IMR-90 (cell line): ENCODE measurements at regions not wholly inside any gene's neighbourhood (a gene's known extent, or its start where the extent isn't known, plus 50 kb on each side); places are given as distances from the start of the nearest gene placed in this dataset.

Experiments used
- ATAC-seq: fragments of 200-7000 bp; cut with Tn5 transposase; 2 replicates; pipeline ENCODE4 v1.9.1; 2020; ENCODE audit warnings: low read depth, mild to moderate bottlenecking, moderate library complexity
- BruUV-seq: library from RNA; stranded (reverse); fragments of 400-500 nt; replicated peaks from 2 replicates; lab custom pipeline; 2021; lab: Mats Ljungman, UMichigan
- CTCF ChIA-PET: fragments of 300-600 bp; formaldehyde crosslinking; extraction: SDS; loops from one replicate; lab custom pipeline; 2021; ENCODE audit warnings: antibody characterized with exemption; lab: Yijun Ruan, JAX
- POLR2A ChIA-PET: fragments of 300-600 bp; sonication (Branson Sonifier 250); formaldehyde crosslinking; loops from one replicate; lab custom pipeline; 2022; ENCODE audit warnings: antibody characterized with exemption; ENCODE audit not compliant: unreplicated experiment; lab: Charles Lee
- DNase-seq: peaks from one replicate; pipeline ENCODE4 v3.0.0; 2013
- H2AFZ ChIP-seq: replicated peaks from 2 replicates; pipeline ENCODE3; 2013; ENCODE audit warnings: low read length, mild to moderate bottlenecking; ENCODE audit not compliant: poor library complexity
- H2AK5ac ChIP-seq: 2 replicates; pipeline ENCODE4 v1.6.1; 2013; ENCODE audit warnings: low read depth, low read length, inconsistent platforms
- H2AK9ac ChIP-seq: replicated peaks from 2 replicates; pipeline ENCODE3; 2013; ENCODE audit warnings: mild to moderate bottlenecking, low read depth, low read length, moderate library complexity; ENCODE audit not compliant: poor library complexity
- H2BK120ac ChIP-seq: 2 replicates; pipeline ENCODE4 v1.6.1; 2013; ENCODE audit warnings: low read depth, low read length, inconsistent platforms
- H2BK15ac ChIP-seq: 3 replicates; pipeline ENCODE4 v1.6.1; 2013; ENCODE audit warnings: low read depth, low read length, inconsistent platforms
- H2BK20ac ChIP-seq: 2 replicates; pipeline ENCODE4 v1.6.1; 2013; ENCODE audit warnings: low read depth, mild to moderate bottlenecking, inconsistent platforms, low read length, moderate library complexity
- H2BK5ac ChIP-seq: 2 replicates; pipeline ENCODE4 v1.6.1; 2013; ENCODE audit warnings: mild to moderate bottlenecking, low read depth, low read length, inconsistent platforms; ENCODE audit not compliant: poor library complexity, severe bottlenecking
- H3K14ac ChIP-seq: replicated peaks from 2 replicates; pipeline ENCODE4 v1.6.1; 2013; ENCODE audit warnings: low read depth, low read length, inconsistent platforms
- H3K18ac ChIP-seq: 2 replicates; pipeline ENCODE4 v1.6.1; 2013; ENCODE audit warnings: low read depth, low read length, control low read depth
- H3K23ac ChIP-seq: 2 replicates; pipeline ENCODE4 v1.6.1; 2013; ENCODE audit warnings: low read depth, low read length, inconsistent platforms
- H3K27ac ChIP-seq: 2 replicates; pipeline ENCODE4 v1.5.1; 2013; ENCODE audit warnings: mild to moderate bottlenecking, control low read depth, low read length; ENCODE audit not compliant: insufficient read depth
- H3K27me3 ChIP-seq: 2 replicates; pipeline ENCODE4 v1.6.1; 2013; ENCODE audit warnings: low read length; ENCODE audit not compliant: control insufficient read depth, insufficient read depth
- H3K36me3 ChIP-seq: 2 replicates; pipeline ENCODE4 v1.6.1; 2013; ENCODE audit warnings: low read length, mixed read lengths; ENCODE audit not compliant: control insufficient read depth, insufficient read depth
- H3K4ac ChIP-seq: 2 replicates; pipeline ENCODE4 v1.6.1; 2013; ENCODE audit warnings: low read depth, low read length, inconsistent platforms
- H3K4me1 ChIP-seq: 2 replicates; pipeline ENCODE4 v1.6.1; 2013; ENCODE audit warnings: low read length, mixed read lengths; ENCODE audit not compliant: control insufficient read depth, insufficient read depth
- H3K4me2 ChIP-seq: 2 replicates; pipeline ENCODE4 v1.6.1; 2013; ENCODE audit warnings: low read depth, mild to moderate bottlenecking, control low read depth, low read length, moderate library complexity
- H3K4me3 ChIP-seq: 2 replicates; pipeline ENCODE4 v1.5.1; 2013; ENCODE audit warnings: low read depth, mild to moderate bottlenecking, control low read depth, low read length, moderate library complexity; ENCODE audit not compliant: insufficient read depth
- H3K56ac ChIP-seq: 2 replicates; pipeline ENCODE4 v1.6.1; 2013; ENCODE audit warnings: low read length, inconsistent platforms; ENCODE audit not compliant: insufficient read depth; ENCODE audit errors: extremely low read depth
- H3K79me1 ChIP-seq, 2 experiments: 2 replicates each; pipeline ENCODE4 v1.6.1; 2013; ENCODE audit warnings: low read length in 2 of 2, inconsistent platforms in 1 of 2, low read depth in 1 of 2
- H3K9ac ChIP-seq: 2 replicates; pipeline ENCODE4 v1.6.1; 2013; ENCODE audit warnings: low read depth, low read length, control low read depth
- H3K9me1 ChIP-seq: 2 replicates; pipeline ENCODE4 v1.6.1; 2013; ENCODE audit warnings: low read length, inconsistent platforms; ENCODE audit not compliant: insufficient read depth
- H3K9me3 ChIP-seq: 2 replicates; pipeline ENCODE4 v1.6.1; 2013; ENCODE audit warnings: low read length; ENCODE audit not compliant: control insufficient read depth, insufficient read depth
- H4K20me1 ChIP-seq: 2 replicates; pipeline ENCODE4 v1.6.1; 2013; ENCODE audit warnings: low read length, inconsistent platforms; ENCODE audit not compliant: insufficient read depth
- H4K5ac ChIP-seq: 2 replicates; pipeline ENCODE4 v1.6.1; 2013; ENCODE audit warnings: mild to moderate bottlenecking, low read depth, low read length, control low read depth
- H4K8ac ChIP-seq, 2 experiments: 2 replicates each; pipeline ENCODE4 v1.6.1; 2013; ENCODE audit warnings: low read depth in 2 of 2, low read length in 2 of 2, control low read depth in 1 of 2, inconsistent platforms in 1 of 2
- H4K91ac ChIP-seq: 2 replicates; pipeline ENCODE4 v1.6.1; 2013; ENCODE audit warnings: low read depth, low read length, inconsistent platforms; ENCODE audit not compliant: insufficient read depth
- BHLHE40 ChIP-seq: fragments of 150-350 bp; IDR thresholded peaks from 2 replicates; pipeline ENCODE4 v1.6.1; 2016; ENCODE audit warnings: mild to moderate bottlenecking, low read depth, low read length
- CEBPB ChIP-seq: IDR thresholded peaks from 2 replicates; pipeline ENCODE4 v1.6.1; 2012; ENCODE audit warnings: low read depth, low read length, improper control_type of control experiment
- CHD1 ChIP-seq: IDR thresholded peaks from 2 replicates; pipeline ENCODE4 v1.6.1; 2012; ENCODE audit warnings: low read depth, low read length, improper control_type of control experiment
- CTCF ChIP-seq: conservative IDR thresholded peaks from 2 replicates; pipeline ENCODE4 v1.5.1; 2012; ENCODE audit warnings: mild to moderate bottlenecking, low read depth, low read length, improper control_type of control experiment
- ELK1 ChIP-seq: fragments of 150-350 bp; IDR thresholded peaks from 2 replicates; pipeline ENCODE4 v1.6.1; 2016; ENCODE audit warnings: low read depth, mild to moderate bottlenecking, low read length, moderate library complexity, borderline replicate concordance
- FOS ChIP-seq: fragments of 150-350 bp; IDR thresholded peaks from 2 replicates; pipeline ENCODE4 v1.6.1; 2016; ENCODE audit warnings: low read depth, low read length
- MAFK ChIP-seq: IDR thresholded peaks from 2 replicates; pipeline ENCODE4 v1.6.1; 2012; ENCODE audit warnings: low read depth, low read length, improper control_type of control experiment
- MAZ ChIP-seq: IDR thresholded peaks from 2 replicates; pipeline ENCODE4 v1.6.1; 2012; ENCODE audit warnings: low read depth, mild to moderate bottlenecking, low read length, improper control_type of control experiment, moderate library complexity, borderline replicate concordance
- MXI1 ChIP-seq: IDR thresholded peaks from 2 replicates; pipeline ENCODE4 v1.6.1; 2012; ENCODE audit warnings: low read depth, mild to moderate bottlenecking, low read length, moderate library complexity, borderline replicate concordance
- NFE2L2 ChIP-seq: fragments of 150-350 bp; IDR thresholded peaks from 2 replicates; pipeline ENCODE4 v1.6.1; 2016; ENCODE audit warnings: low read depth, mild to moderate bottlenecking, low read length
- POLR2A ChIP-seq: IDR thresholded peaks from 2 replicates; pipeline ENCODE4 v1.6.1; 2012; ENCODE audit warnings: mild to moderate bottlenecking, low read depth, low read length
- RAD21 ChIP-seq: IDR thresholded peaks from 2 replicates; pipeline ENCODE4 v1.6.1; 2012; ENCODE audit warnings: low read length, improper control_type of control experiment
- RCOR1 ChIP-seq: IDR thresholded peaks from 2 replicates; pipeline ENCODE4 v1.6.1; 2012; ENCODE audit warnings: mild to moderate bottlenecking, low read length, improper control_type of control experiment; ENCODE audit not compliant: insufficient replicate concordance
- RFX5 ChIP-seq: IDR thresholded peaks from 2 replicates; pipeline ENCODE4 v1.8.0; 2012; ENCODE audit warnings: low read depth, mild to moderate bottlenecking, low read length, moderate library complexity
- SMC3 ChIP-seq: fragments of 150-350 bp; IDR thresholded peaks from 2 replicates; pipeline ENCODE4 v1.6.1; 2016; ENCODE audit warnings: low read depth, mild to moderate bottlenecking, antibody characterized with exemption, low read length, moderate library complexity
- USF2 ChIP-seq: fragments of 150-350 bp; IDR thresholded peaks from 2 replicates; pipeline ENCODE4 v1.6.1; 2017; ENCODE audit warnings: mild to moderate bottlenecking, antibody characterized with exemption, low read length, low read depth
- dilution Hi-C: fragments of 300-500 bp; cut with HindIII; formaldehyde crosslinking; loops from one replicate; pipeline ENCODE4 v1.14.3; 2018; ENCODE audit warnings: low sequenced_read_pairs; ENCODE audit not compliant: unreplicated experiment
- in situ Hi-C: fragments of 300-500 bp; cut with MboI; formaldehyde crosslinking; loops from 3 replicates; pipeline ENCODE4 v1.14.3; 2019; ENCODE audit warnings: low sequenced_read_pairs, inconsistent platforms, mixed read lengths
- intact Hi-C: fragments of 100-400 bp; cut with micrococcal nuclease; formaldehyde crosslinking; loops from 2 replicates; pipeline ENCODE4 v1.10.0; 2022

GRCh38 chr5:82834151-82834550, 243.0 kb downstream of the TMEM167A start:
- Histone ChIP-seq H3K9me1 (no peaks in the 10 kb centered on the region), H4K20me1 (no peaks in the 10 kb centered on the region), H3K4ac (no peak overlapping the region), H4K8ac (no peak overlapping the region), H2BK15ac (no peak overlapping the region), H2AK5ac (no peak overlapping the region), H3K27ac (no peak overlapping the region), H2BK5ac (no peak overlapping the region), H2BK20ac (no peak overlapping the region), H3K18ac (no peak overlapping the region), H3K14ac (no peak overlapping the region), H4K5ac (no peak overlapping the region), H4K91ac (no peak overlapping the region), H2AFZ (no peak overlapping the region), H2BK120ac (no peak overlapping the region), H3K27me3 (no peaks in the 10 kb centered on the region), H3K23ac (no peak overlapping the region), H3K56ac (no peak overlapping the region), H3K4me2 (no peak overlapping the region), H3K79me1 (no peaks in the 10 kb centered on the region), H2AK9ac (no peak overlapping the region), H3K4me3 (no peak overlapping the region), H3K36me3 (no peaks in the 10 kb centered on the region), H3K9me3 (0 out of 2 replicates have a peak, but pooled peaks cover 2% of the 10 kb centered on the region), H3K4me1 (no peaks in the 10 kb centered on the region), H3K9ac (no peak overlapping the region)
- ChIA-PET POLR2A (no interaction called here), CTCF (interaction anchor here (0.8 kb wide), 1 partner anchor 17 kb away, joined by 3 read pairs; no protein-coding TSS in a partner anchor)
- ATAC-seq (no peak), DNase-seq (no peak)
- no TSS peak for BruUV-seq
- no peak for TF ChIP-seq MAFK
- no peak for TF ChIP-seq RFX5
- no peak for TF ChIP-seq MAZ
- no peak for TF ChIP-seq CTCF
- TF ChIP-seq MXI1 = no peak
- no peak for TF ChIP-seq FOS
- TF ChIP-seq POLR2A = no peak
- no peak for TF ChIP-seq ELK1
- no peak for TF ChIP-seq NFE2L2
- no peak for TF ChIP-seq CEBPB
- no peak for TF ChIP-seq RCOR1
- no peak for TF ChIP-seq USF2
- no peak for TF ChIP-seq RAD21
- TF ChIP-seq SMC3 = no peak
- TF ChIP-seq CHD1 = no peak
- TF ChIP-seq BHLHE40 = no peak
- in situ Hi-C loops = no loop called here
- dilution Hi-C loops = no loop called here
- intact Hi-C loops = no loop called here
